GM23338 (cell line): ENCODE measurements at regions not wholly inside any gene's neighbourhood (a gene's known extent, or its start where the extent isn't known, plus 50 kb on each side); places are given as distances from the start of the nearest gene placed in this dataset.
"Not testable (repeated sequence)": the region's sequence is repeated elsewhere in the genome, so short reads cannot be mapped to it uniquely, and the experiment has no call there.

Experiments
- ATAC-seq: fragments of 200-7000 bp; cut with Tn5 transposase; 3 replicates; pipeline ENCODE4 v1.9.1; 2020
- DNase-seq: peaks from one replicate; pipeline ENCODE4 v3.0.0-alpha.2; 2015; ENCODE audit warnings: low spot score
- H2AFZ ChIP-seq: fragments of 200-600 bp; sonication (generic); 2 replicates; pipeline ENCODE4 v1.8.0; 2016; ENCODE audit warnings: antibody characterized with exemption, mild to moderate bottlenecking, moderate library complexity
- H3F3A ChIP-seq: fragments of 200-600 bp; sonication (generic); replicated peaks from 2 replicates; pipeline ENCODE4 v1.8.0; 2017; ENCODE audit warnings: antibody characterized with exemption, mixed run types, low read depth
- H3K27ac ChIP-seq: fragments of 200-600 bp; sonication (generic); 2 replicates; pipeline ENCODE4 v1.6.1; 2016; ENCODE audit warnings: low read depth
- H3K27me3 ChIP-seq: fragments of 200-600 bp; sonication (generic); 2 replicates; pipeline ENCODE4 v1.8.0; 2016; ENCODE audit warnings: mild to moderate bottlenecking, mixed run types, moderate library complexity; ENCODE audit not compliant: insufficient read depth
- H3K36me3 ChIP-seq: fragments of 200-600 bp; sonication (generic); 2 replicates; pipeline ENCODE4 v1.8.0; 2016; ENCODE audit warnings: mild to moderate bottlenecking; ENCODE audit not compliant: insufficient read depth
- H3K4me1 ChIP-seq: fragments of 200-600 bp; sonication (generic); 2 replicates; pipeline ENCODE4 v1.8.0; 2016; ENCODE audit warnings: mild to moderate bottlenecking, moderate library complexity; ENCODE audit not compliant: insufficient read depth
- H3K4me2 ChIP-seq: fragments of 200-600 bp; sonication (generic); 2 replicates; pipeline ENCODE4 v1.7.1; 2017; ENCODE audit warnings: mixed run types
- H3K4me3 ChIP-seq: fragments of 200-600 bp; sonication (generic); 2 replicates; pipeline ENCODE4 v1.6.1; 2016; ENCODE audit warnings: mixed run types
- H3K79me2 ChIP-seq: fragments of 200-600 bp; sonication (generic); replicated peaks from 2 replicates; pipeline ENCODE4 v1.8.0; 2017; ENCODE audit warnings: mild to moderate bottlenecking; ENCODE audit not compliant: insufficient read depth
- H3K9me2 ChIP-seq: fragments of 200-600 bp; sonication (generic); 2 replicates; pipeline ENCODE4 v1.8.0; 2017; ENCODE audit not compliant: insufficient read depth
- H4K20me1 ChIP-seq: fragments of 200-600 bp; sonication (generic); replicated peaks from 2 replicates; pipeline ENCODE4 v1.8.0; 2017; ENCODE audit warnings: mild to moderate bottlenecking; ENCODE audit not compliant: insufficient read depth
- H3K27ac Mint-ChIP-seq: 2 replicates; pipeline ENCODE4 v1.8.0; 2020; ENCODE audit warnings: inconsistent platforms, mild to moderate bottlenecking, moderate library complexity, mixed read lengths
- H3K27me3 Mint-ChIP-seq: 3 replicates; pipeline ENCODE4 v1.8.0; 2022; ENCODE audit warnings: low read depth, mild to moderate bottlenecking, moderate library complexity, mixed read lengths, inconsistent platforms; ENCODE audit not compliant: insufficient read depth, poor library complexity
- H3K36me3 Mint-ChIP-seq: 3 replicates; pipeline ENCODE4 v1.8.0; 2021; ENCODE audit warnings: low read depth, mild to moderate bottlenecking, inconsistent platforms, moderate library complexity, mixed read lengths
- H3K4me1 Mint-ChIP-seq: 3 replicates; pipeline ENCODE4 v1.8.0; 2020; ENCODE audit warnings: mild to moderate bottlenecking, inconsistent platforms, mixed read lengths
- H3K4me3 Mint-ChIP-seq: 3 replicates; pipeline ENCODE4 v1.8.0; 2021; ENCODE audit warnings: moderate library complexity, mild to moderate bottlenecking, inconsistent platforms, mixed read lengths
- H3K9me3 Mint-ChIP-seq: 3 replicates; pipeline ENCODE4 v1.8.0; 2020; ENCODE audit warnings: moderate library complexity, mild to moderate bottlenecking, inconsistent platforms, mixed read lengths
- CREB1 ChIP-seq: fragments of 250-450 bp; sonication (Bioruptor Pico); IDR thresholded peaks from 2 replicates; pipeline ENCODE4 v1.5.0; 2020; ENCODE audit warnings: low read depth, mild to moderate bottlenecking, moderate library complexity
- EZH2 ChIP-seq: fragments of 200-600 bp; sonication (generic); IDR thresholded peaks from one replicate; pipeline ENCODE4 v1.8.0; 2017; ENCODE audit warnings: antibody characterized with exemption, mild to moderate bottlenecking, low read depth; ENCODE audit not compliant: unreplicated experiment
- EZH2phosphoT487 ChIP-seq: fragments of 200-600 bp; sonication (generic); IDR thresholded peaks from one replicate; pipeline ENCODE4 v1.8.1; 2018; ENCODE audit warnings: antibody characterized with exemption; ENCODE audit not compliant: unreplicated experiment
- JUNB ChIP-seq: IDR thresholded peaks from one replicate; pipeline ENCODE4 v1.6.1; 2016; ENCODE audit warnings: antibody characterized with exemption; ENCODE audit not compliant: unreplicated experiment
- POLR2AphosphoS5 ChIP-seq: IDR thresholded peaks from 2 replicates; pipeline ENCODE4 v1.6.1; 2016; ENCODE audit warnings: antibody characterized with exemption, low read depth
- ZNF114 ChIP-seq: fragments of 250-450 bp; sonication (Bioruptor Pico); IDR thresholded peaks from 2 replicates; pipeline ENCODE4 v1.5.0; 2020; ENCODE audit warnings: mild to moderate bottlenecking, moderate library complexity
- ZNF331 ChIP-seq: fragments of 250-450 bp; sonication (Bioruptor Pico); IDR thresholded peaks from 2 replicates; pipeline ENCODE4 v1.5.0; 2020; ENCODE audit warnings: low read depth, mild to moderate bottlenecking, moderate library complexity
- TF ChIP-seq, protein P1 (sequence below): IDR thresholded peaks from 2 replicates; pipeline ENCODE4 v1.6.1; 2016; ENCODE audit warnings: antibody characterized with exemption
- TF ChIP-seq, protein P2 (sequence below), 2 experiments: fragments of 200-600 bp in 1 of 2; sonication (generic) in 1 of 2; conservative IDR thresholded peaks; 2 replicates each; pipeline versions ENCODE4 v1.5.1 to v1.6.1; 2016 to 2017; ENCODE audit warnings: antibody characterized with exemption in 2 of 2, low read depth in 2 of 2, mild to moderate bottlenecking in 2 of 2, moderate library complexity in 1 of 2

DNA sequence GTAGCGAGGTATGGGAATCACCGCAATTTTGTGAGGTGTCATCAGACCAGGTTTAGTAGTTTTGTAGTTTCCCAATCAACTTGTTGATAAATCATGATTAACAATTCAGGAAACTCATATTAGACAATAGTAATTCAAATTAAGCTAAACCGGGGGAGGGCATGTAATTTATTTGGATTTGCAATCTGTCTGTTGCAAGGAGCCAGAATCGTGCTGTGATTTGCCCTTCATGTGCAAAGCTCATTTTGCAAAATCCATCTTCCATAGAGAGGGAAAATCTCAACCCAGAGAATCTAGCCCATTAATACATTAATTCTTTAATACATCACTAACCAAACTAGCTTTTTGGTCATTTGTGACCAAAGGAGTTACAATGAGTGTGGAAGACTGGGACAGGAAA, 164.7 kb upstream of the TRPM3 start (continued):
- TF ChIP-seq JUNB (no peak), EZH2 (no peak), CREB1 (CRISPR knock-in tag) (no peak), EZH2phosphoT487 (no peak)
- TF ChIP-seq, protein P1, sequence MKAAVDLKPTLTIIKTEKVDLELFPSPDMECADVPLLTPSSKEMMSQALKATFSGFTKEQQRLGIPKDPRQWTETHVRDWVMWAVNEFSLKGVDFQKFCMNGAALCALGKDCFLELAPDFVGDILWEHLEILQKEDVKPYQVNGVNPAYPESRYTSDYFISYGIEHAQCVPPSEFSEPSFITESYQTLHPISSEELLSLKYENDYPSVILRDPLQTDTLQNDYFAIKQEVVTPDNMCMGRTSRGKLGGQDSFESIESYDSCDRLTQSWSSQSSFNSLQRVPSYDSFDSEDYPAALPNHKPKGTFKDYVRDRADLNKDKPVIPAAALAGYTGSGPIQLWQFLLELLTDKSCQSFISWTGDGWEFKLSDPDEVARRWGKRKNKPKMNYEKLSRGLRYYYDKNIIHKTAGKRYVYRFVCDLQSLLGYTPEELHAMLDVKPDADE, result no peak

DNA sequence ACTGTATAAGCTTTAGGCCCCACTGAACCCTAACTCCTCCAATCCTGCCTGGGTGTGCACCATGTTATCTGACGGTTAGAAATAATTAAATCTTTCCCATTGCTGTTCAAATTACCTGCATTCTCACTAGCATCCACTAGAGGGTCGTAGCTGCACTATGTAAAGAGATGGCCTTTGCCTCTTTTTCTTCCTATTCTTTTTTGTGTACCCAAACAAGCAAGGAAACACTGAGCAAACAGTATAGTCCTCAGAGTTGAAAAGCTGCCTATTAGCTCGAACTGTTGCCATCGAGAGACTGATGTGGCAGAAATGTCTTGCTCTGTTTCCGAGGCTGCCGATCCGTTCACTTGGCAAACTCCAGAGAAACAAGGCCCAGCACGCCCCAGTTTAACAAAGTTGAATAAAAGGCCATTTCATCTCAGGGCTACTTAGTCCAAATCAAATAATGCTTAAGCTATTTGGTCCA, 163.8 kb upstream of the TRPM3 start:
- no peak for TF ChIP-seq ZNF114 (CRISPR knock-in tag)
- TF ChIP-seq POLR2AphosphoS5, result no peak
- no peak for TF ChIP-seq ZNF331 (CRISPR knock-in tag)
- TF ChIP-seq, protein P2, sequence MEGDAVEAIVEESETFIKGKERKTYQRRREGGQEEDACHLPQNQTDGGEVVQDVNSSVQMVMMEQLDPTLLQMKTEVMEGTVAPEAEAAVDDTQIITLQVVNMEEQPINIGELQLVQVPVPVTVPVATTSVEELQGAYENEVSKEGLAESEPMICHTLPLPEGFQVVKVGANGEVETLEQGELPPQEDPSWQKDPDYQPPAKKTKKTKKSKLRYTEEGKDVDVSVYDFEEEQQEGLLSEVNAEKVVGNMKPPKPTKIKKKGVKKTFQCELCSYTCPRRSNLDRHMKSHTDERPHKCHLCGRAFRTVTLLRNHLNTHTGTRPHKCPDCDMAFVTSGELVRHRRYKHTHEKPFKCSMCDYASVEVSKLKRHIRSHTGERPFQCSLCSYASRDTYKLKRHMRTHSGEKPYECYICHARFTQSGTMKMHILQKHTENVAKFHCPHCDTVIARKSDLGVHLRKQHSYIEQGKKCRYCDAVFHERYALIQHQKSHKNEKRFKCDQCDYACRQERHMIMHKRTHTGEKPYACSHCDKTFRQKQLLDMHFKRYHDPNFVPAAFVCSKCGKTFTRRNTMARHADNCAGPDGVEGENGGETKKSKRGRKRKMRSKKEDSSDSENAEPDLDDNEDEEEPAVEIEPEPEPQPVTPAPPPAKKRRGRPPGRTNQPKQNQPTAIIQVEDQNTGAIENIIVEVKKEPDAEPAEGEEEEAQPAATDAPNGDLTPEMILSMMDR (conservative IDR thresholded peaks at IDR 0.05; ENCODE audit: low read depth in 2 of 2), result peak; percentile 91 to 98
- TF ChIP-seq JUNB, result no peak
- no peak overlapping the region for H3K4me3 Mint-ChIP-seq
- no peaks in the 10 kb centered on the region for H3K79me2 ChIP-seq
- no peaks in the 10 kb centered on the region for H4K20me1 ChIP-seq
- H3K9me2 ChIP-seq, result no peaks in the 10 kb centered on the region
- H2AFZ ChIP-seq, result no peak overlapping the region
- no peaks in the 10 kb centered on the region for H3K27me3 Mint-ChIP-seq
- H3K36me3 ChIP-seq, result no peaks in the 10 kb centered on the region
- no peak overlapping the region for H3K27ac Mint-ChIP-seq
- DNase-seq (peak; percentile 91), ATAC-seq (peak; percentile 92)
- no peak overlapping the region for H3K27ac ChIP-seq
- no peak overlapping the region for H3K4me2 ChIP-seq
- no peaks in the 10 kb centered on the region for H3K36me3 Mint-ChIP-seq
- H3K4me1 ChIP-seq, result peaks cover 9% of the 10 kb centered on the region; the same call in 1 of the 2 replicates
- H3K4me1 Mint-ChIP-seq, result peaks cover 19% of the 10 kb centered on the region
- H3F3A ChIP-seq, result no peaks in the 10 kb centered on the region
- no peaks in the 10 kb centered on the region for H3K27me3 ChIP-seq
- no peak overlapping the region for H3K4me3 ChIP-seq
- no peaks in the 10 kb centered on the region for H3K9me3 Mint-ChIP-seq

DNA sequence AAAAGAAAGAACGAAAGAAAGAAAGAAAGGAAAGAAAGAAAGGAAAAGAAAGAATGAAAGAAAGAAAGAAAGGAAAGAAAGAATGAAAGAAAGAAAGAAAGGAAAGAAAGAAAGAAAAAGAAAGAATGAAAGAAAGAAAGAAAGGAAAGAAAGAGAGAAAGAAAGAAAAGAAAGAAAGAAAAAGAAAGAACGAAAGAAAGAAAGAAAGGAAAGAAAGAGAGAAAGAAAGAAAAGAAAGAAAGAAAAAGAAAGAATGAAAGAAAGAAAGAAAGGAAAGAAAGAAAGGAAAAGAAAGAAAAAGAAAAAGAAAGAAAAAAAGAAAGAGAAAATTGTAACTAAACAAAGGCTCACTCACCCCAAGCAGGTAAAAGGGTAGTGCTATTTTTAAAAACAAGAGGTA, 160.7 kb upstream of the TRPM3 start:
- H3K27me3 Mint-ChIP-seq, H3K27me3 ChIP-seq, H3K36me3 Mint-ChIP-seq: not testable (repeated sequence)

More for the DNA sequence above, 160.7 kb upstream of the TRPM3 start:
- not testable (repeated sequence) for H3K4me3 ChIP-seq, H3K4me2 ChIP-seq, H3K27ac Mint-ChIP-seq, H3K36me3 ChIP-seq, H3F3A ChIP-seq, H3K4me1 ChIP-seq, H3K4me3 Mint-ChIP-seq, H3K9me3 Mint-ChIP-seq, H4K20me1 ChIP-seq, ATAC-seq, H2AFZ ChIP-seq, H3K79me2 ChIP-seq, DNase-seq, H3K9me2 ChIP-seq, H3K27ac ChIP-seq
- peaks cover 16% of the 10 kb centered on the region for H3K4me1 Mint-ChIP-seq
